ENCODE measurements at regions not wholly inside any gene's neighbourhood (a gene's known extent, or its start where the extent isn't known, plus 50 kb on each side); places are given as distances from the start of the nearest gene placed in this dataset.

DNA sequence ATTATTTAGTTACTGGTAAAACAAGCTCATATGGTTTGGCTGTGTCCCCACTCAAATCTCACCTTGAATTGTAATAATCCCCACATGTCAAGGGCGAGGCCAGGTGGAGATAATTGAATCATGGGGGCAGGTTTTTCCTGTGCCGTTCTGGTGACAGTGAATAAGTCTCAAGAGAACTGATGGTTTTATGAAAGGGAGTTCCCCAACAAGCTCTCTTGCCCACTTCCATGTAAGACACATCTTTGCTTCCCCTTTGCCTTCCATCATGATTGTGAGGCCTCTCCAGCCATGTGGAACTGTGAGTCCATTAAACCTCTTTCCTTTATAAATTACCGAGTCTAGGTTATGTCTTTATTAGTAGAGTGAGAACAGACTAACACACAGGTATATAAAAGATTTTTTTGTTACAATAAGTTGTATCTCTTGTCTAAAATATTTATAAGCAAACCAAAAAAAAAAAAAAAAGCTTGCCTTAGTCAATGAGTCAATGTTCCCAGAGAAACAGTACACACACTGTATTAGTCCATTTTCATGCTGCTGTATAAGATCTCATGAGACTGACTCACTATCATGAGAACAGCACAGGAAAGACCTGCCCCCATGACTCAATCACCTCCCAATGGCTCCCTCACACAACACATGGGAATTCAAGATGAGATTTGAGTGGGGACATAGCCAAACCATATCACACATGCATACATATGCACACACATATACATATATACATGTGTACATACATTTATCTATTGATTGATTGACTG, 138.3 kb downstream of the BASP1 start:
- H3K4me3 Mint-ChIP-seq: no peak overlapping the region
- no peak for DNase-seq
- no peak overlapping the region for H3K27ac Mint-ChIP-seq
- H3K4me1 Mint-ChIP-seq: peaks cover 2% of the 10 kb centered on the region
- H3K27me3 Mint-ChIP-seq: no peaks in the 10 kb centered on the region
- no peaks in the 10 kb centered on the region for H3K36me3 Mint-ChIP-seq (ENCODE audit: low read depth)
- H3K9me3 Mint-ChIP-seq: peaks cover 13% of the 10 kb centered on the region
- no peak for ATAC-seq

GRCh38 chr5:17356551-17356950, 139.1 kb downstream of the BASP1 start:
- Mint-ChIP-seq H3K9me3 (peaks cover 16% of the 10 kb centered on the region), H3K36me3 (ENCODE audit: low read depth) (no peaks in the 10 kb centered on the region), H3K4me3 (no peak overlapping the region), H3K4me1 (peaks cover 2% of the 10 kb centered on the region), H3K27me3 (no peaks in the 10 kb centered on the region), H3K27ac (no peak overlapping the region)
- DNase-seq: no peak
- ATAC-seq: no peak

GRCh38 chr5:17357504-17357903, 140.1 kb downstream of the BASP1 start:
- no peak overlapping the region for H3K27ac Mint-ChIP-seq
- no peak overlapping the region for H3K4me3 Mint-ChIP-seq
- H3K36me3 Mint-ChIP-seq (ENCODE audit: low read depth): no peaks in the 10 kb centered on the region
- peaks cover 16% of the 10 kb centered on the region for H3K9me3 Mint-ChIP-seq
- H3K27me3 Mint-ChIP-seq: no peaks in the 10 kb centered on the region
- H3K4me1 Mint-ChIP-seq: peaks cover 2% of the 10 kb centered on the region
- no peak for DNase-seq
- no peak for ATAC-seq

- Mint-ChIP-seq H3K9me3 (peaks cover 16% of the 10 kb centered on the region), H3K27ac (no peak overlapping the region), H3K27me3 (no peaks in the 10 kb centered on the region), H3K36me3 (ENCODE audit: low read depth) (no peaks in the 10 kb centered on the region), H3K4me1 (peaks cover 2% of the 10 kb centered on the region), H3K4me3 (no peak overlapping the region)
- ATAC-seq (no peak), DNase-seq (no peak)
These were observed 140.0 kb upstream of the TAF11L2 start for GRCh38 chr5:17358031-17358430.

DNA sequence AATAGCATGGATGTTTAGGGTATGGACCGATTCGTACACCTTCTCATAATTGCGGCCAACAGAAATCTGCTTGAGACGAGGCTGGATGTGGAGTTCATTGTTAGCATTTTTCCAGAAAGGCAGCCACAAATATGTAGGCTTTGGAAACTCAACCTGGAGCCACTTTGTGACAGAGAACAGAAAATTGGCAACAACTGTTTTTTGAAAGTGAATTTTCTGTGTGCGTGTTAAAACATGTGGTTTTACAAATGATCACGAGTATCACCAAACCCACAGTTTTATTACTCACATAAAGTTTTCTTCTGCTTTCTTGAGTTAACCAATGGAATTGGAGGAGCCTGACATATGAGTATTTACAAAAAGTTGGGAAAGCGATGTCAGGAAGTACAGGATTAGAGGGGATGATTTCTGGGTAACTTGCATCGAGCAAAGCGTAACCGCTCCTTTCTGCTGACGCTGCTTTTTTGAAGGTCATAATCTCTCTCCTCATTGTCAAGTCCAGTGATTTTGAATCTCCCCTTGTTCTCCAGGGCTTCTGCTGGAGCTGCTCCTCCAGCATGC, 138.5 kb upstream of the TAF11L2 start:
- DNase-seq (no peak), ATAC-seq (no peak)
- Mint-ChIP-seq H3K4me3 (no peak overlapping the region), H3K27me3 (no peaks in the 10 kb centered on the region), H3K36me3 (ENCODE audit: low read depth) (no peaks in the 10 kb centered on the region), H3K27ac (no peak overlapping the region), H3K4me1 (peaks cover 2% of the 10 kb centered on the region), H3K9me3 (peaks cover 16% of the 10 kb centered on the region)

GRCh38 chr5:17360879-17361278, 137.2 kb upstream of the TAF11L2 start:
- no peak for ATAC-seq
- peaks cover 18% of the 10 kb centered on the region for H3K9me3 Mint-ChIP-seq
- H3K4me1 Mint-ChIP-seq: no peaks in the 10 kb centered on the region
- H3K36me3 Mint-ChIP-seq (ENCODE audit: low read depth): no peaks in the 10 kb centered on the region
- no peak overlapping the region for H3K27ac Mint-ChIP-seq
- H3K4me3 Mint-ChIP-seq: no peak overlapping the region
- no peaks in the 10 kb centered on the region for H3K27me3 Mint-ChIP-seq
- no peak for DNase-seq

DNA sequence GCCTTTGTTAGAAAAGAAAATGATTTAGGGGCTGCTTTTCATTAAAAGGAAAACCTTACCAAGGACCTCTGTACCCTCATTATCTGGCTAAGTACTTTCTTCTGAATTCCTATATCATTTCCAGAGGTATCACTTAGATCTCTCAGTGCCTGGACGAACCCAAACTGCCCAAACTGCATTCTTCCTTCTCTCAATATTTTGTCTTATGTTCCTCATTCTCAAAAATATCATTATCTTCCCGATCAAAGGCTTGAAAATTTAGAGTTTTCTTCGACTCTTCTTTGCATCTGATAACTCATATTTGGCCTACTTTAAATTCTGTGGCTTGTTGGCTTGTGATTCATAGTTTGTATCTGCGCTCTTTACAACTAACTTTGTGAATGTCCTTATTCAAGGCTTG, 136.7 kb upstream of the TAF11L2 start:
- ATAC-seq: no peak
- no peaks in the 10 kb centered on the region for H3K4me1 Mint-ChIP-seq
- DNase-seq: no peak
- no peaks in the 10 kb centered on the region for H3K27me3 Mint-ChIP-seq
- no peak overlapping the region for H3K4me3 Mint-ChIP-seq
- no peak overlapping the region for H3K27ac Mint-ChIP-seq
- no peaks in the 10 kb centered on the region for H3K36me3 Mint-ChIP-seq (ENCODE audit: low read depth)
- peaks cover 20% of the 10 kb centered on the region for H3K9me3 Mint-ChIP-seq

- H3K4me1 Mint-ChIP-seq: no peaks in the 10 kb centered on the region
- H3K4me3 Mint-ChIP-seq: no peak overlapping the region
- no peak overlapping the region for H3K27ac Mint-ChIP-seq
- H3K36me3 Mint-ChIP-seq (ENCODE audit: low read depth): no peaks in the 10 kb centered on the region
- no peak for DNase-seq
- ATAC-seq: no peak
- peaks cover 16% of the 10 kb centered on the region for H3K9me3 Mint-ChIP-seq
- H3K27me3 Mint-ChIP-seq: no peaks in the 10 kb centered on the region
These were observed 132.8 kb upstream of the TAF11L2 start for GRCh38 chr5:17364987-17365810.

DNA sequence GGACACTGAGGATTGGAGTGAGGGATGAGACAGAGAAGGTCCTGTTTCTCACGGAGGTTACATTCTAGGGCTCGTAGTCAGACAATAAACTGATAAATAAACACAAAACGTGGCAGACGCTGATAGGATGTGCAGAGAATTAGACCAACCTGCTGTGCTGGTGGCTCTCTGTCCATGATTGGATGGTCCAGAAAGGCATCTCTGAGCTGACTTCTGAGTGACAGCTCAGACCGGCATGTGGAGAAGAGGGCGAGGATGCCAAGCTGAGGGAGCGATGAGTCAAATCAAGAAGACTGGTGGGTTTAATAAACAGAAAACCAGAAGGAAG, 132.3 kb upstream of the TAF11L2 start:
- no peak overlapping the region for H3K4me3 Mint-ChIP-seq
- H3K36me3 Mint-ChIP-seq (ENCODE audit: low read depth): no peaks in the 10 kb centered on the region
- DNase-seq (no peak), ATAC-seq (no peak)
- no peaks in the 10 kb centered on the region for H3K4me1 Mint-ChIP-seq
- no peaks in the 10 kb centered on the region for H3K27me3 Mint-ChIP-seq
- peaks cover 16% of the 10 kb centered on the region for H3K9me3 Mint-ChIP-seq
- H3K27ac Mint-ChIP-seq: no peak overlapping the region

GRCh38 chr5:17367256-17367840, 130.7 kb upstream of the TAF11L2 start:
- Mint-ChIP-seq H3K27ac (no peak overlapping the region), H3K4me3 (no peak overlapping the region), H3K36me3 (ENCODE audit: low read depth) (no peaks in the 10 kb centered on the region), H3K9me3 (peaks cover 13% of the 10 kb centered on the region), H3K27me3 (no peaks in the 10 kb centered on the region), H3K4me1 (no peaks in the 10 kb centered on the region)
- ATAC-seq: no peak
- DNase-seq: no peak

GRCh38 chr5:17370651-17371050, 127.4 kb upstream of the TAF11L2 start:
- DNase-seq (no peak), ATAC-seq (no peak)
- Mint-ChIP-seq H3K4me3 (no peak overlapping the region), H3K27ac (no peak overlapping the region), H3K4me1 (no peaks in the 10 kb centered on the region), H3K27me3 (no peaks in the 10 kb centered on the region), H3K9me3 (peaks cover 16% of the 10 kb centered on the region), H3K36me3 (ENCODE audit: low read depth) (no peaks in the 10 kb centered on the region)

- no peaks in the 10 kb centered on the region for H3K27me3 Mint-ChIP-seq
- ATAC-seq: no peak
- H3K4me1 Mint-ChIP-seq: no peaks in the 10 kb centered on the region
- H3K9me3 Mint-ChIP-seq: peaks cover 10% of the 10 kb centered on the region
- H3K27ac Mint-ChIP-seq: no peak overlapping the region
- DNase-seq: no peak
- no peak overlapping the region for H3K4me3 Mint-ChIP-seq
- H3K36me3 Mint-ChIP-seq (ENCODE audit: low read depth): no peaks in the 10 kb centered on the region
These were observed 124.6 kb upstream of the TAF11L2 start for GRCh38 chr5:17373406-17373805.

DNA sequence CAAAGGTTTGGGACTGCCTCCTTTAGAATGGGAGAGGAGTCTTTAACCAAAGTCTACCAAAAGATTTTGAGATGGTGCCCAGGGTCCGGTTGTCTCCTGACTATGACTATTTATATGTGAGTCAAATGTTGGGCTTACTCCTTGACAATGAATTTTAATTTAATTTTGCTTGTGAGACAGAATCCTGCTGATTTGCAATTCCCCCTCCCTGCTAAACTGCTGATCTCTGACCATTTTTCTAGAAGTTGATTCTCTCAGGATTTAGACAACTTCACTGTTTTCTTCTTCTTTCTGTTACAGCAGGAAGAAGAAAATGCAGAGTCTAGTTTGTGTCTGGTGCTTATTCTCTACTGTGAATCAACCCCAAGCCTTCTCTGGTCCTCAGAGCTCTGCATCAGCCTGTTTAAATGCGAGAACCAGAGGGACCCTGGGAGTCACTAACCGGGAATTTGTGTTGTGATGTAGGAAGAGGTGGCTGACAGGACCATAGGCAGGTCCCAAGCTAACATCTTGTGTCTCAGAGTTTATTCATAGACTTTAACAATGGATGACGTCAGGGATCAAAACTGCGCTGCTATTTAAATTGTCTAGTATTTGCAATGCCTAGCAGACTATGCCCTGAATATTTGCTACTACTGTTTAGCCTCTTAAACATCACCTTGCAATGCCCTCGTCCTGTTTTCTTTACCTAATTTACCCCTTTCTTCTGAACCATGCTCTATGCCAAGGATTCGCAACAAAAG, 124.0 kb upstream of the TAF11L2 start:
- H3K27ac Mint-ChIP-seq: no peak overlapping the region
- ATAC-seq: no peak
- no peak for DNase-seq
- H3K36me3 Mint-ChIP-seq (ENCODE audit: low read depth): no peaks in the 10 kb centered on the region
- H3K9me3 Mint-ChIP-seq: peaks cover 10% of the 10 kb centered on the region
- H3K4me1 Mint-ChIP-seq: no peaks in the 10 kb centered on the region
- no peak overlapping the region for H3K4me3 Mint-ChIP-seq
- no peaks in the 10 kb centered on the region for H3K27me3 Mint-ChIP-seq

GRCh38 chr5:17374973-17375742, 122.9 kb upstream of the TAF11L2 start:
- Mint-ChIP-seq H3K9me3 (peaks cover 10% of the 10 kb centered on the region), H3K27me3 (no peaks in the 10 kb centered on the region), H3K4me3 (no peak overlapping the region), H3K27ac (no peak overlapping the region), H3K36me3 (ENCODE audit: low read depth) (no peaks in the 10 kb centered on the region), H3K4me1 (no peaks in the 10 kb centered on the region)
- ATAC-seq (no peak), DNase-seq (no peak)
